Liver (tissue), 3 donors: ENCODE measurements at regions not wholly inside any gene's neighbourhood (a gene's known extent, or its start where the extent isn't known, plus 50 kb on each side); places are given as distances from the start of the nearest gene placed in this dataset.

Experiments
- SP1 ChIP-seq: IDR thresholded peaks from 2 replicates; pipeline ENCODE4 v1.6.1; 2018; ENCODE audit warnings: antibody characterized with exemption, mild to moderate bottlenecking
- TF ChIP-seq, protein P1 (sequence below): fragments of 150-350 bp; IDR thresholded peaks from 2 replicates; pipeline ENCODE4 v1.5.1; 2017; ENCODE audit warnings: improper control_type of control experiment, low read depth, low read length; ENCODE audit not compliant: missing input control
- donor health status: healthy.
- donor health status: healthy.

DNA sequence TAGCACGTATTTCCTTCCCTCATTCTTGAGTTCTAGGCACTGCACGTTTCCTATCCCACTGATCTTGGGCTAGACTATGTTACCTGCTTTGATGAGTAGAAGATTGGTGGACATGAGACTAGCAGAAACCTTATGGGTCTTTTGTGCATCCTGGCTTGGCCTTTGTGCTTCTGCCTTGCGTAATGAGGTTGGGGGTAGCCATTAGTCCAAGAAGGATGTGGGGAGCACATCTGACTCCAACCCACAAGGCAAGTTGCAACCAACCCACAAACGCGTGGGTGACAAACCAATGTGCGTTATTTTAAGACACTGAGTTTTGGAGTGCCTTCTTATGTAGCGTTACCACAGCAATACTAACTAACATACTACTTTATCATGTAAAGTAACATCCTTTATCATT is 180.4 kb upstream of the IRX5 start:
- TF ChIP-seq, protein P1, sequence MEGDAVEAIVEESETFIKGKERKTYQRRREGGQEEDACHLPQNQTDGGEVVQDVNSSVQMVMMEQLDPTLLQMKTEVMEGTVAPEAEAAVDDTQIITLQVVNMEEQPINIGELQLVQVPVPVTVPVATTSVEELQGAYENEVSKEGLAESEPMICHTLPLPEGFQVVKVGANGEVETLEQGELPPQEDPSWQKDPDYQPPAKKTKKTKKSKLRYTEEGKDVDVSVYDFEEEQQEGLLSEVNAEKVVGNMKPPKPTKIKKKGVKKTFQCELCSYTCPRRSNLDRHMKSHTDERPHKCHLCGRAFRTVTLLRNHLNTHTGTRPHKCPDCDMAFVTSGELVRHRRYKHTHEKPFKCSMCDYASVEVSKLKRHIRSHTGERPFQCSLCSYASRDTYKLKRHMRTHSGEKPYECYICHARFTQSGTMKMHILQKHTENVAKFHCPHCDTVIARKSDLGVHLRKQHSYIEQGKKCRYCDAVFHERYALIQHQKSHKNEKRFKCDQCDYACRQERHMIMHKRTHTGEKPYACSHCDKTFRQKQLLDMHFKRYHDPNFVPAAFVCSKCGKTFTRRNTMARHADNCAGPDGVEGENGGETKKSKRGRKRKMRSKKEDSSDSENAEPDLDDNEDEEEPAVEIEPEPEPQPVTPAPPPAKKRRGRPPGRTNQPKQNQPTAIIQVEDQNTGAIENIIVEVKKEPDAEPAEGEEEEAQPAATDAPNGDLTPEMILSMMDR, result no peak
- TF ChIP-seq SP1, result no peak
